ENCODE measurements at regions not wholly inside any gene's neighbourhood (a gene's known extent, or its start where the extent isn't known, plus 50 kb on each side); places are given as distances from the start of the nearest gene placed in this dataset.

GRCh38 chr5:24142341-24142740, 502.4 kb downstream of the CDH10 start:
- ChIA-PET CTCF (ENCODE audit: low intra/inter-chr PET ratio) (no interaction called here), POLR2A (no interaction called here)
- ATAC-seq (no peak), FAIRE-seq (no peak), DNase-seq (ENCODE audit: extremely low read depth in 1 of 4, low spot score in 3 of 4) (no peak)
- intact Hi-C loops (cut with micrococcal nuclease) (no loop called here), in situ Hi-C loops (cut with MboI) (no loop called here)
- 0% methylated on average over 2 of the region's 2 CpGs for WGBS (ENCODE audit: insufficient coverage, low coverage, missing lambda C conversion rate)
- Histone ChIP-seq H2AFZ (ENCODE audit: low read depth, low read length) (no peak overlapping the region), H3K4me2 (ENCODE audit: insufficient read depth, low read length) (no peak overlapping the region), H3K27ac (ENCODE audit: extremely low read depth, low read depth, low read length) (no peak overlapping the region), H3K9ac (ENCODE audit: insufficient read depth in 1 of 2, low read depth in 2 of 2, low read length in 2 of 2) (no peak overlapping the region), H3K36me3 (ENCODE audit: control insufficient read depth, insufficient read depth, low read length) (no peaks in the 10 kb centered on the region), H3K79me2 (ENCODE audit: control insufficient read depth, insufficient read depth, low read length) (no peaks in the 10 kb centered on the region), H3K4me3 (no peak overlapping the region), H3K9me1 (ENCODE audit: control insufficient read depth, insufficient read depth, low read length) (no peaks in the 10 kb centered on the region), H3K9me3 (replicated peaks; ENCODE audit: control insufficient read depth, insufficient read depth, low read depth, low read length) (no peaks in the 10 kb centered on the region), H4K20me1 (replicated peaks; ENCODE audit: control insufficient read depth, insufficient read depth, low read length) (no peaks in the 10 kb centered on the region), H3K4me1 (replicated peaks in 1 of 2; ENCODE audit: control insufficient read depth in 2 of 2, insufficient read depth in 2 of 2, low read length in 2 of 2) (no peaks in the 10 kb centered on the region), H3K27me3 (ENCODE audit: control insufficient read depth in 2 of 2, insufficient read depth in 2 of 2, low read length in 2 of 2) (no peaks in the 10 kb centered on the region)
- TF ChIP-seq RAD21 (CRISPR knock-in tag; conservative IDR thresholded peaks at IDR 0.05 in 1 of 2, IDR thresholded peaks at IDR 0.05 in 1 of 2) = no peak
- TF ChIP-seq NR2F6 (CRISPR knock-in tag; IDR thresholded peaks at IDR 0.05) = no peak
- TF ChIP-seq SRF (CRISPR knock-in tag; IDR thresholded peaks at IDR 0.05) = no peak
- TF ChIP-seq, protein P1, sequence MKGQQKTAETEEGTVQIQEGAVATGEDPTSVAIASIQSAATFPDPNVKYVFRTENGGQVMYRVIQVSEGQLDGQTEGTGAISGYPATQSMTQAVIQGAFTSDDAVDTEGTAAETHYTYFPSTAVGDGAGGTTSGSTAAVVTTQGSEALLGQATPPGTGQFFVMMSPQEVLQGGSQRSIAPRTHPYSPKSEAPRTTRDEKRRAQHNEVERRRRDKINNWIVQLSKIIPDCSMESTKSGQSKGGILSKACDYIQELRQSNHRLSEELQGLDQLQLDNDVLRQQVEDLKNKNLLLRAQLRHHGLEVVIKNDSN (CRISPR knock-in tag; IDR thresholded peaks at IDR 0.05) = no peak
- TF ChIP-seq PHB2 (IDR thresholded peaks at IDR 0.05; ENCODE audit: low read depth) = no peak
- no peak for TF ChIP-seq C11orf30 (IDR thresholded peaks at IDR 0.05; ENCODE audit: low read depth)
- no peak for TF ChIP-seq FOXA1 (IDR thresholded peaks at IDR 0.05; ENCODE audit: borderline replicate concordance)
- TF ChIP-seq, protein P2, sequence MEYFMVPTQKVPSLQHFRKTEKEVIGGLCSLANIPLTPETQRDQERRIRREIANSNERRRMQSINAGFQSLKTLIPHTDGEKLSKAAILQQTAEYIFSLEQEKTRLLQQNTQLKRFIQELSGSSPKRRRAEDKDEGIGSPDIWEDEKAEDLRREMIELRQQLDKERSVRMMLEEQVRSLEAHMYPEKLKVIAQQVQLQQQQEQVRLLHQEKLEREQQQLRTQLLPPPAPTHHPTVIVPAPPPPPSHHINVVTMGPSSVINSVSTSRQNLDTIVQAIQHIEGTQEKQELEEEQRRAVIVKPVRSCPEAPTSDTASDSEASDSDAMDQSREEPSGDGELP (CRISPR knock-in tag; IDR thresholded peaks at IDR 0.05; ENCODE audit: borderline replicate concordance) = no peak
- TF ChIP-seq FOXK2 (conservative IDR thresholded peaks at IDR 0.05 in 1 of 2, IDR thresholded peaks at IDR 0.05 in 1 of 2; ENCODE audit: low read depth in 2 of 2) = no peak
- no peak for TF ChIP-seq BRD4 (IDR thresholded peaks at IDR 0.05)
- TF ChIP-seq DMBX1 (CRISPR knock-in tag; IDR thresholded peaks at IDR 0.05; ENCODE audit: borderline replicate concordance) = no peak
- no peak for TF ChIP-seq RBM15 (IDR thresholded peaks at IDR 0.05; ENCODE audit: insufficient read depth, low read length)
- no TSS peak for BruUV-seq (replicated peaks)
